SH-SY5Y (cell line): ENCODE measurements at regions not wholly inside any gene's neighbourhood (a gene's known extent, or its start where the extent isn't known, plus 50 kb on each side); places are given as distances from the start of the nearest gene placed in this dataset.

Experiments used
- GATA2 ChIP-seq: IDR thresholded peaks from 2 replicates; pipeline ENCODE4 v1.6.1; 2011; ENCODE audit warnings: mild to moderate bottlenecking, low read depth, low read length
- GATA3 ChIP-seq: IDR thresholded peaks from 2 replicates; pipeline ENCODE4 v1.6.1; 2011; ENCODE audit warnings: low read depth, mild to moderate bottlenecking, low read length, moderate library complexity

DNA sequence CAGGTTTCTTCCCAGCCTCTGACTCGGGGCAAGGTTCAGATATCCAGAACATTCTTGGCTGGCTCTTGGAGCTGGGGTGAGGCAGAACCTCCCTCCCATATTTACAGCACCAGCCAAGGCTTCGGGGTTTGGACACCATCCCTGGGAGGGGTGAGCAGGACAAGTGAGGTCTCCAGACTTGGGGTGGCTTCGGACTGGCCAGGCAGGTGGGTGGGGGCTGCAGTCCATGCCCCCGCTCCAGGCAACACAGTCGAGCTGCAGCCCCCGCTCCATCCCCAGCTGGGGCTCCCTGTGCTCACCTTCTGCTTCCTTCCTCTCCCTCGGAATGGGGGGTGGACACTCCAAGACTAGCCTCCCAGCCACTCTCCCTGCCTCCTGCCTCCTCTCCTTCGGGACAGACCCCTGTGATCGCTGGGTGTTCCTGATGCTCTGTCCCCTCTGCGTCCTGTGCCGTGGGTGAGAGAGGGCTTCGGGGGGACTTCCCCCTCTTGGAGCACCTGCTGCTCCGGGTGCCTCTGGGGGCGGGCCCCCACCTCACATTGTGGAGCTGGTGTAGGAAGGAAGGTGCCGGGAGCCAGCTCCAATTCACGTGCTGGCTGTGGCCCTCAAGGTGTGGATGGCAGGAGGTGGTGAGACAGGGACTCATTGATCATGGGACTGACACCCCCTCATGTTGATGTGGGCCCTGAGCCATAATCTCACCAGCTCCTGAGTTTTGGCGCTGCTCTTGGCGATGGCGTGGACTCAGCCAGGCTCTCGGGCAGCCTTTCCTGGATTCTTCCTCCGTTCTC lies 189.2 kb downstream of the SEC14L1 start:
- TF ChIP-seq GATA2 (no peak), GATA3 (no peak)

DNA sequence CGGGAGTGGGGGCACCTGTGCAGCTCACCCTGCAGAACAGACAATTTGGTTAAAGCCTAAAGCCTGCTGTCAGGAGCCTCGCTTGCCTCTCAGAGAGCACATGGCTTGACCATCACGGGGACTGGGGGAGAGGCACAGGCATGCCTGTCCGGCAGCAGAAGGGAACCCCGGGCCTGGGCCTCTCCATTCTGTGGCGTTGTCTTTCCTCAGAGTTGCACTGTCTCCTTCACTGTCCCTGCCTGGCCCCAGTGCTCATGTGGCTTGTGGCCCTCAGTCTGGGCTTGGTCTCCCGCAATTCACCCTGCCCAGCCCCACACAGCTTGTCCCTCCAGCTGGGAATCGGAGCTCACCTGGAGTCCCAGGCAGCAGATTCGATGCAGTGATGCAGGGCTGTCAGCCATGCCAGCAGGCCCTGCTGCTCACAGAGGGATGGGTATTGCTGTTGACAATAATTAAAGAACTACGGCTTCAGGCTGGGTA lies 189.9 kb downstream of the SEC14L1 start:
- TF ChIP-seq GATA2 (no peak), GATA3 (no peak)

DNA sequence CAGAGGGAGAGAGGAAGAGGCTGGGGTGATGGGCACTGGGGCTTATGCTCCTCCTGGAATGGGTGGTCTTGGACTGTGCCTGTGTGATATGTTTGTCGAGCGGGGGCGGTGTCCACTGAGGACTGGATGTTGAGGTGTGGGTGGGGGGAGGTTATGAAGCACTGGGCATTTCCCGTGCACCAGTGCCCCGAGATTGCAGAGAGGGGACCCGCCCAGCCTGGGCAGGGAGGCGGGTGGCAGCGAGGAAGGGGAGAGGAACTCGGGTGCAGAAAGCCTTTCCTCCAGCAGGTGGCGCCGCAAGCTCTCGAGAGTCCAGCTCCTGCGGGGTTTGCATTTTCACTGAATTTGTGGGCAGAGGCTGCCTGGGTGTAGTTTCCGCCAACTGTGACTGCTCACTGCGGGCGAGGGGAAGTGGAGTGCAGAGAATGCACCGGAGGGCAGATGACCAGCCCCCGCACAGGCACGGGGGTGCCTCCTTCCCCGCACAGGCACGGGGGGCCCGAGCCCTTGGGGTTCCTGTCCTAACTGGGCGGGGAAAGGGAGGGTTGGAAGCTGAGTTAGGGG lies 190.6 kb downstream of the SEC14L1 start:
- TF ChIP-seq GATA2, result no peak
- TF ChIP-seq GATA3, result no peak

DNA sequence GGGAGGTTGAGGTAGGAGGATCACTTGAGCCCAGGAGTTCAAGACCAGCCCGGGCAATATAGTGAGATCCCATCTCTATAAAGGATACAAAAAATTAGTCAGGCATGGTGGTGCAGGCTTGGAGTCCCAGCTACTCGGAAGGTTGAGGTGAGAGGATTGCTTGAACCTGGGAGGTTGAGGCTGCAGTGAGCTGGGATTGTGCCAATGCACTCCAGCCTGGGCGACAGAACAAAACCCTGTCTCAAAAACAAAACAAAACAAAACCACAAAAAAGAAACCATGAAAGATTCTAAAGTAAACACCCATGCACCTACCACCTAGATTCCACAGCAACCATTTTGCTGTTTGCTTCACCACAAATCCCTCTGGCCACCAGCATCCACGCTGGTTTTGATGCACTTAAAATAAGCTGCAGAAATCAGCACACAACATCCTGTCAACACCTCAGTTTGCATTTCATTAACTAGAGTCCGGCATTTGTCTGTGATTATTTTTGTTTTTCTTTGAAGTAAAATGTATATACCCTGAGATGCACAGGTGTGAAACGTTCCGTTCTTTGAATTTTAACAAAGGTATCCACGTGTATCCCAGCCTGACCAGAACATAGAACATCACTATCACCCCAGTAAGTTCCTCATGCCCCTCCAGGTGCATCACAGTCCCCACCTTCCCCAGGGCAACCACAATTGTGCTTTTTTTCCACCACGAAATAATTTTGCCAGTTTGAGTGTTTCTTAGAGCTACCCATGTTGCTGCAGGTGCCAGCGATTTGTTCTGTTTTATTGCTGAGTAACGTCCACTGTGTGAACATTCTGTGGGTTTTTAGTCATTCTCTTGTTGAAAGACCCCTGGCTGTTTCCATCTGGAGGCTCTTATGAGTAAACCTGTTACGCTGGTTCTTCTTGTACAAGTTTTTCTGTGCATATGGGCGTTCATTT lies 191.5 kb downstream of the SEC14L1 start:
- TF ChIP-seq GATA3, result no peak
- no peak for TF ChIP-seq GATA2

DNA sequence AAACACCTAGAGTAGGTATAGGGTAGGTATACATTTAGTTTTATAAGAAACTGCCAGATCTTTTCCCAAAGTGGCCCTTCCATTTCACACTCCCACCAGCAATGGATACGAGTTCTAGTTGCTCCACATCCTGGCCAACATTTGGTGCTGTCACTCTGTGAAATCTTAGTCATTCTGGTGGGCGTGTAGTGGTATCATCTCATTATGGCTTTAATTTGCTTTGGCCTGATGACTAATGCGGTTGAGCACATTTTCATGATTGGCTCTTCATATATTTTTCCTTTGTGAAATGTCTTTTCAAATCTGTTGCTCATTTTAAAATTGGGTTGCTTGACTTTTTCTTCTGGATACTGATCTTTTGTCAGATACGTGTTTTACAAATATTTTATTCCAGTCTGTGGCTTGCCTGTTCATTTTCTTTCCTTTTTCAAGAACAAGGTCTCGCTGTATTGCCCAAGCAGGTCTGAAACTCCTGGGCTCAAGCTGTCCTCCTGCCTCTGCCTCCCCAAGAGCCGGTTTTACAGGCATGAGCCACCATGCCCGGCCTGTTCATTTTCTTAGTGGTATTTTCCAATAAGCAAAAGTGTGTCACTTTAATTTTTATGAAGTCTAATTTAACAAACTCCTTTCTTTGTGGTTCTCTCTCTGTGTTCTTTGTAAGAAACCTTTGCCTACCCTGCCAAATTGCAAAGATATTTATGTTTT lies 192.4 kb downstream of the SEC14L1 start:
- no peak for TF ChIP-seq GATA2
- TF ChIP-seq GATA3, result no peak

DNA sequence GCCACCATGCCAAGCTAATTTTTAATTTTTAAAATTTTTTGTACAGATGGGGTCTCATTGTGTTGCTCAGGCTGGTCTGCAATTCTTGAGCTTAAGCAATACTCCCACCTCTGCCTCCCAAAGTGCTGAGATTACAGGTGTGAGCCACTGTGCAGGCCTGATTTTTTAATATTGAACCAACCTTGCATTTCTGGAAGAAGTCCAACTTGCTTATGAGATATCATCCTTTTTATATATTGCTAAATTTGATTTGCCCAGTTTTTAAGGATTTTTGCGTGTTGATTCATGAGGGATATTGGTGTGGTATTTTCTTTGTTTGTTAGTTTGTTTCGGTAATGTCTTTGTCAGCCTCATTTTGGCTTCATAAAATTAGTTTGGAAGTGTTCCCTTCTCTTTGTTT lies 196.4 kb downstream of the SEC14L1 start:
- TF ChIP-seq GATA3 (no peak), GATA2 (no peak)

DNA sequence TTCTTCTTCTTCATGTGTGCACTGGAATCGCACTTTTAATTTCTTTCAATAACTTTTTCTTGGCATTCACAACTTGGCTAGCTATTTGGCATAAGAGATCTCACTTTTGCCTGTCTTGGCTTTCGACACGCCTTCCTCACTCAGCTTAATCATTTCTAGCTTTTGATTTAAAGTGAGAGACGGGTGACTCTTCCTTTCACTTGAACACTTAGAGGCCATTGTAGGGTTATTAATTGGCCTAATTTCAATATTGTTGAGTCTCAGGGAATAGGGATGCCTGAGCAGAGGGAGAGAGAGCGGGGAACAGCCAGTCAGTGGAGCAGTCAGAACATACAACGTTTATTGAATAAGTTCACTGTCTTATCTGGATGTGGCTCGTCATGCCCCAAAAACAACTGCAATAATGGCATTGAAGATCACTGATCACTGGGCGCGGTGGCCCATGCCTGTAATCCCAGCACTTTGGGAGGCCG lies 200.3 kb downstream of the SEC14L1 start:
- TF ChIP-seq GATA2 (no peak), GATA3 (no peak)

DNA sequence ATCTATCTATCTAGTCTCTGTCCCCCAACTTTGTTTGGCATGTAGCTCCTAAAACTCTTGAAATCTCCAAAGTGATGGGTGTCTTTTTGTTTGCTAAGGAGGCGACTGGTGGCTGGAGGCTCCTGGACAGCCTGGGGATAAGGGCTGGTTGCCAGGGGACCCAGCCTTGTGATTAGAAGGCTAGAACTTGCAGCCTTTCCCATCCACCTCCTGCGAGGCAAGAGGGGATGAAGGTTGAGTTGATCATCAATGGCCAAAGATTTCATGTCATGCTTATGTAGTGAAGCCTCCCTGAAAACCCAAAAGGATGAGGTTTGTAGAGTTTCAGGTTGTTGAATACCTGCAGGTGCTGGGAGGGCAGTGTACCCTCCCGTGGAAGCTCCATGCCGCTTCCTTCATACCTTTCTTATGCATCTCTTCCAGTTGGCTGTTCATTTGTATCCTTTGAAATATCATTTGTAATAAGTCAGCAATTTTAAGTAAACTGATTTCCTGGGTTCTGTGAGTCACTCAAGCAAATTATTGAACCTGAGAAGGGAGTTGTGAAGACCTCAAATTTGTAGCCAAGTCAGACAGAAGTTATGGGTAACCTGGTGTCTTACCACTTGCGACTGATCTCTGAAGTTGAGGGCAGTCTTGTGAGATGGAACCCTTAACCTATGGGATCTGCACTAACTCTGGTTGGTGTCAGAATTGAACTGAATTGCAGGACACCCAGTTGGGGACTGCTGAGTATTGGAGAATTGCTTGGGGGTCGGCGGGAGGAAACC lies 202.4 kb downstream of the SEC14L1 start:
- TF ChIP-seq GATA2 (no peak), GATA3 (no peak)

DNA sequence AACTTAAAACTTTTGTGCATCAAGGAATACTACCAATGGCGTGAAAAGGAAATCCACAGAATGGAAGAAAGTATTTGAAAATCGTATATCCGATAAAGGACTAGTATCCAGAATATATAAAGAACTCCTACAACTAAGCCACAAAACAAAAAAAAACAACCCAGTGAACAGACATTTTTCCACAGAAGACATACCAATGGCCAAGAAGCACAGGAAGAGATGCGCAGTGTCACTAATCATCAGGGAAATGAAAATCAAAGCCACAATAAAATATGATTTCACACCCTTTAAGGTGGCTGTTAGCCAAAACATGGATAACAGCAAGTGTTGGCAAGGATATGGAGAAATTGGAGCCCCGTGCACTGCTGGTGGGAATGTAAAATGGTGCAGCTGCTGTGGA lies 203.3 kb downstream of the SEC14L1 start:
- TF ChIP-seq GATA3 (no peak), GATA2 (no peak)

DNA sequence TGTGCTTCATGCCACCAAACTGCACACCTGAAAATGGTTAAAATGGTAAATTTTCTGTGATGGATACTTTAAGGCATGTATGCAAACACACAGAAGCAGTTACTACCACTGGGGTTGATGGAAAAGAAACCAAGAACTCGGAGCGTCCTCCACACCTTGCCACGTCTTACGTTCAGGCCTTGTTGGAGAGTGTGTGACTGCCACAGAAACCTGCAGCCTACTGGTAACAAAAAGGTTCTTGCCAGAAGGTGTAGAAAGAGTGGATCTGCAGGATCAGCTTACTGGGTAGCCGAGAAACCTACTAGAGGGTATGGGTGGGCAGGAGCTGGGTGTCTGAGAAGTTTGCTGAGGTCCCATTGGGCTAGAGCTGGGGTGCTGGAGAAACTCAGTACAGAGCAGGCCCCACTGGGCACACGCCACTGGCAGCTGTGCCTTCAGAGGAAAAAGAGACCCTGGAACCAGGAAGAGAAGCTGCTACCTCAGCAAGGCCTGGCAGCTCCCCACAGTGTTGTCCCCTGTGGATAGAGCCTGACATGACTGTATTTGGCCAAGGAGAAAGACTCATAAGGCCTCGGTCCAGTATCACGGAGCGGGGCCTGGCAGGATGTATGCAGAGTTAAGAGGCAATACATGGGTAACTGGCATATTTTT lies 204.6 kb downstream of the SEC14L1 start:
- TF ChIP-seq GATA3 (no peak), GATA2 (no peak)

DNA sequence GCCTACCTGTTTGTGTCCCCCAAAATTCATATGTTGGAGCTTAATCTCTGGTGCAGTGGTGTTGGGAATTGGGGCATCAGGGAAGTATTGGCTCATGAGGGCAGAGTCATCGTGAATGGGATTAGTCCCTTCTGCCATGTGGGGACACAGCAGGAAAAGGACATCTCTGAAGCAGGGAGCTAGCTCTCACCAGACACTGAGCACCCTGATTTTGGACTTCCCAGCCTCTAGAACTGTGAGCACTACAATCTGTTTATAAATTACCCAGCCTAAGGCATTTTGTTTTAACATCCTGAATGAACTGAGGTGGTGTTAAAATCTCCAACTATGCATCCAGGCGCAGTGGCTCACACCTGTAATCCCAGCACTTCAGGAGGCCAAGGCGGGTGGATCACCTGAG lies 206.0 kb downstream of the SEC14L1 start:
- TF ChIP-seq GATA3, result no peak
- no peak for TF ChIP-seq GATA2

DNA sequence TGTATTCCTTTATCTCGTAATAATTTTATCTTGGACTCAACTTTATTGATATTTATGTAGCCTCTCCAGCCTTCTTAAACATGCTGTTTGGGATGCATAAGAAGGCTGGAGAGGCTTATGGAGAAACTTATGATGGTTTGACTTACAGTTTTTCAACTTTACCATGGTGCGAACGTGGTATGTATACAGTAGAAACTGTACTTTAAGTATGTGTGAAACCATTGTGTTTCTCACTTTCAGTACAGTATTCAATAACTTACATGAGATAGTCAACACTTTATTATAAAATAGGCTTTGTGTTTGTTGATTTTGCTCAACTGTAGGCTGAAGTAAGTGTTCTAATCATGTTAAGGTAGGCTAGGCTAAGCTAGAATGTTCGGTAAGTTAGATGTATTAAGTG lies 206.8 kb downstream of the SEC14L1 start:
- TF ChIP-seq GATA3 (no peak), GATA2 (no peak)
